GM21423 (cell line): ENCODE measurements at regions not wholly inside any gene's neighbourhood (a gene's known extent, or its start where the extent isn't known, plus 50 kb on each side); places are given as distances from the start of the nearest gene placed in this dataset.
"Not testable (repeated sequence)": the region's sequence is repeated elsewhere in the genome, so short reads cannot be mapped to it uniquely, and the experiment has no call there.

ENCODE experiments used
- ATAC-seq: cut with Tn5 transposase; IDR thresholded peaks from one replicate; pipeline ENCODE4 v1.9.1; 2021; ENCODE audit warnings: mild to moderate bottlenecking, moderate library complexity; ENCODE audit not compliant: unreplicated experiment

- peak; percentile 53 for ATAC-seq
Observed at GRCh38 chr21:8377093-8377841, 2144.1 kb upstream of the TPTE start.

- peak; percentile 52 for ATAC-seq
Observed at GRCh38 chr21:8380419-8381079, 2140.8 kb upstream of the TPTE start.

- peak; percentile 100 for ATAC-seq
Observed at GRCh38 chr21:8388169-8388939, 2133.0 kb upstream of the TPTE start.

- ATAC-seq, result not testable (repeated sequence)
Observed at GRCh38 chr21:8388940-8389238, 2132.5 kb upstream of the TPTE start.

- ATAC-seq, result not testable (repeated sequence)
Observed at GRCh38 chr21:8390550-8391171, 2130.7 kb upstream of the TPTE start.

- not testable (repeated sequence) for ATAC-seq
Observed at GRCh38 chr21:8394380-8394779, 2127.0 kb upstream of the TPTE start.

GRCh38 chr21:8395992-8396391 lies 2125.4 kb upstream of the TPTE start:
- not testable (repeated sequence) for ATAC-seq

GRCh38 chr21:8398870-8399437 lies 2122.4 kb upstream of the TPTE start:
- not testable (repeated sequence) for ATAC-seq

GRCh38 chr21:8399866-8400265 lies 2121.5 kb upstream of the TPTE start:
- not testable (repeated sequence) for ATAC-seq

GRCh38 chr21:8401799-8402198 lies 2119.6 kb upstream of the TPTE start:
- not testable (repeated sequence) for ATAC-seq

GRCh38 chr21:8406331-8406730 lies 2115.1 kb upstream of the TPTE start:
- not testable (repeated sequence) for ATAC-seq

- not testable (repeated sequence) for ATAC-seq
Observed at GRCh38 chr21:8411139-8411671, 2110.2 kb upstream of the TPTE start.

- ATAC-seq, result peak; percentile 82
Observed at GRCh38 chr21:8419925-8420560, 2101.3 kb upstream of the TPTE start.

- peak; percentile 34 for ATAC-seq
Observed at GRCh38 chr21:8427790-8428667, 2093.4 kb upstream of the TPTE start.

- peak; percentile 74 for ATAC-seq
Observed at GRCh38 chr21:8428668-8429456, 2092.5 kb upstream of the TPTE start.

- not testable (repeated sequence) for ATAC-seq
Observed at GRCh38 chr21:8434710-8435109, 2086.7 kb upstream of the TPTE start.

- not testable (repeated sequence) for ATAC-seq
Observed at GRCh38 chr21:8443093-8443492, 2078.3 kb upstream of the TPTE start.

GRCh38 chr21:8449807-8450206 lies 2071.6 kb upstream of the TPTE start:
- not testable (repeated sequence) for ATAC-seq
